Hepatocyte (in vitro differentiated cells): ENCODE measurements at regions not wholly inside any gene's neighbourhood (a gene's known extent, or its start where the extent isn't known, plus 50 kb on each side); places are given as distances from the start of the nearest gene placed in this dataset.

ENCODE experiments used
- EZH2 ChIP-seq: fragments of 200-600 bp; sonication (generic); IDR thresholded peaks from 2 replicates; pipeline ENCODE4 v1.6.1; 2016; ENCODE audit warnings: antibody characterized with exemption, mild to moderate bottlenecking, borderline replicate concordance
- EZH2phosphoT487 ChIP-seq: fragments of 200-600 bp; sonication (generic); IDR thresholded peaks from one replicate; pipeline ENCODE4 v1.6.1; 2018; ENCODE audit warnings: antibody characterized with exemption, mild to moderate bottlenecking, low read depth, moderate library complexity; ENCODE audit not compliant: unreplicated experiment, severe bottlenecking
- TF ChIP-seq, protein P1 (sequence below): fragments of 200-600 bp; sonication (generic); IDR thresholded peaks from 2 replicates; pipeline ENCODE4 v1.5.1; 2016; ENCODE audit warnings: antibody characterized with exemption, mild to moderate bottlenecking; ENCODE audit not compliant: poor library complexity

DNA sequence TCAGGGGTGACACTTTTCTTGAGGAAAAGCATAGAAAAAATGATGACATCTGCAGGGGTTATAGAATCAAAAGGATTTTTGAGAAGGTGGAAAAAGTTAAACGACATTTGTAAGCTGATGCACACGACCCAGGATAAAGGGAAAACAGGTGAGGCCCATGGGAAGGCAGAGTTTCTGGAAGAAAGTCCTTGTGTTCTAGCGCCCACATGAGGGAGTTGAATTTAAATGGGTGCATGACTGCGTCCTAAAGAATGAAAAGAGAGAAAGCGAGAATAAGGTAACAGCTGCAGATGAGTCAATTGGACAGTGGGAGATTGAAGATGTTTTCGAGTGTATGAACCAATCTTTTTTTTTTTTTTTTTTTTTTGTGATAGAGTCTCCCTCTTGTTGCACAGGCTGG, 158.1 kb downstream of the GALR1 start:
- TF ChIP-seq, protein P1, sequence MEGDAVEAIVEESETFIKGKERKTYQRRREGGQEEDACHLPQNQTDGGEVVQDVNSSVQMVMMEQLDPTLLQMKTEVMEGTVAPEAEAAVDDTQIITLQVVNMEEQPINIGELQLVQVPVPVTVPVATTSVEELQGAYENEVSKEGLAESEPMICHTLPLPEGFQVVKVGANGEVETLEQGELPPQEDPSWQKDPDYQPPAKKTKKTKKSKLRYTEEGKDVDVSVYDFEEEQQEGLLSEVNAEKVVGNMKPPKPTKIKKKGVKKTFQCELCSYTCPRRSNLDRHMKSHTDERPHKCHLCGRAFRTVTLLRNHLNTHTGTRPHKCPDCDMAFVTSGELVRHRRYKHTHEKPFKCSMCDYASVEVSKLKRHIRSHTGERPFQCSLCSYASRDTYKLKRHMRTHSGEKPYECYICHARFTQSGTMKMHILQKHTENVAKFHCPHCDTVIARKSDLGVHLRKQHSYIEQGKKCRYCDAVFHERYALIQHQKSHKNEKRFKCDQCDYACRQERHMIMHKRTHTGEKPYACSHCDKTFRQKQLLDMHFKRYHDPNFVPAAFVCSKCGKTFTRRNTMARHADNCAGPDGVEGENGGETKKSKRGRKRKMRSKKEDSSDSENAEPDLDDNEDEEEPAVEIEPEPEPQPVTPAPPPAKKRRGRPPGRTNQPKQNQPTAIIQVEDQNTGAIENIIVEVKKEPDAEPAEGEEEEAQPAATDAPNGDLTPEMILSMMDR = no peak
- TF ChIP-seq EZH2 (no peak), EZH2phosphoT487 (no peak)
